Liver (tissue), 8 donors: ENCODE measurements at regions not wholly inside any gene's neighbourhood (a gene's known extent, or its start where the extent isn't known, plus 50 kb on each side); places are given as distances from the start of the nearest gene placed in this dataset.

Source experiments
- DNase-seq: peaks from one replicate; pipeline ENCODE4 v3.0.0-alpha.2; 2017; ENCODE audit warnings: low spot score
- H3K27ac ChIP-seq, 2 donors: one replicate each; pipeline ENCODE4 v1.7.0; 2013; ENCODE audit warnings: inconsistent platforms in 2 of 2, low read length in 2 of 2, control low read depth in 1 of 2, low read depth in 1 of 2, mild to moderate bottlenecking in 1 of 2
- H3K27me3 ChIP-seq, 4 donors: one replicate each; pipeline versions ENCODE4 v1.6.1 to v1.7.0; 2013; ENCODE audit warnings: low read length in 3 of 4, inconsistent platforms in 1 of 4, mild to moderate bottlenecking in 1 of 4, moderate library complexity in 1 of 4; ENCODE audit not compliant: control insufficient read depth in 4 of 4, insufficient read depth in 4 of 4
- H3K36me3 ChIP-seq, 4 donors: one replicate each; pipeline versions ENCODE4 v1.6.1 to v1.7.0; 2013; ENCODE audit warnings: low read length in 3 of 4, mild to moderate bottlenecking in 3 of 4, low read depth in 1 of 4, moderate library complexity in 1 of 4; ENCODE audit not compliant: control insufficient read depth in 4 of 4, insufficient read depth in 3 of 4
- H3K4me1 ChIP-seq, 4 donors: one replicate each; pipeline versions ENCODE4 v1.6.1 to v1.7.0; 2013; ENCODE audit warnings: low read length in 3 of 4, mild to moderate bottlenecking in 3 of 4, moderate library complexity in 1 of 4; ENCODE audit not compliant: control insufficient read depth in 4 of 4, insufficient read depth in 4 of 4
- H3K4me3 ChIP-seq, 3 donors: one replicate each; pipeline versions ENCODE4 v1.6.1 to v1.7.0; 2013; ENCODE audit warnings: low read length in 3 of 3, control low read depth in 1 of 3, low read depth in 1 of 3, mild to moderate bottlenecking in 1 of 3
- H3K9ac ChIP-seq, 2 donors: one replicate each; pipeline ENCODE4 v1.7.0; 2013; ENCODE audit warnings: low read length in 2 of 2, mild to moderate bottlenecking in 2 of 2, moderate library complexity in 2 of 2, control low read depth in 1 of 2, low read depth in 1 of 2
- H3K9me3 ChIP-seq, 4 donors: one replicate each; pipeline versions ENCODE4 v1.6.1 to v1.7.0; 2013; ENCODE audit warnings: low read length in 3 of 4; ENCODE audit not compliant: control insufficient read depth in 4 of 4
- ATF3 ChIP-seq: IDR thresholded peaks from 2 replicates; pipeline ENCODE4 v1.6.1; 2016; ENCODE audit warnings: antibody characterized with exemption
- CTCF ChIP-seq: fragments of 150-350 bp; IDR thresholded peaks from 2 replicates; pipeline ENCODE4 v1.5.1; 2017; ENCODE audit warnings: improper control_type of control experiment, low read depth, low read length; ENCODE audit not compliant: missing input control
- EGR1 ChIP-seq, 2 donors: IDR thresholded peaks; 2 replicates each; pipeline ENCODE4 v1.6.1; 2016 to 2018; ENCODE audit warnings: antibody characterized with exemption in 2 of 2, low read depth in 2 of 2
- FOXA1 ChIP-seq: IDR thresholded peaks from 2 replicates; pipeline ENCODE4 v1.6.1; 2016; ENCODE audit warnings: antibody characterized with exemption
- FOXA2 ChIP-seq: IDR thresholded peaks from 2 replicates; pipeline ENCODE4 v1.6.1; 2016; ENCODE audit warnings: antibody characterized with exemption
- GABPA ChIP-seq, 2 donors: IDR thresholded peaks in 1 of 2; conservative IDR thresholded peaks in 1 of 2; 2 replicates each; pipeline ENCODE4 v1.6.1; 2016; ENCODE audit warnings: antibody characterized with exemption in 2 of 2, mild to moderate bottlenecking in 1 of 2, moderate library complexity in 1 of 2
- HNF4A ChIP-seq, 2 donors: conservative IDR thresholded peaks; 2 replicates each; pipeline ENCODE4 v1.6.1; 2016; ENCODE audit warnings: antibody characterized with exemption in 2 of 2, mild to moderate bottlenecking in 2 of 2
- HNF4G ChIP-seq: IDR thresholded peaks from 2 replicates; pipeline ENCODE4 v1.6.1; 2016; ENCODE audit warnings: antibody characterized with exemption
- JUND ChIP-seq, 2 donors: IDR thresholded peaks; 2 replicates each; pipeline ENCODE4 v1.6.1; 2016; ENCODE audit warnings: antibody characterized with exemption in 2 of 2
- MAX ChIP-seq: IDR thresholded peaks from 2 replicates; pipeline ENCODE4 v1.6.1; 2016; ENCODE audit warnings: antibody characterized with exemption
- RAD21 ChIP-seq, 2 donors: IDR thresholded peaks; 2 replicates each; pipeline ENCODE4 v1.6.1; 2016; ENCODE audit warnings: antibody characterized with exemption in 2 of 2, mild to moderate bottlenecking in 2 of 2
- REST ChIP-seq: IDR thresholded peaks from 2 replicates; pipeline ENCODE4 v1.6.1; 2016; ENCODE audit warnings: antibody characterized with exemption, mild to moderate bottlenecking
- RXRA ChIP-seq, 2 donors: IDR thresholded peaks; 2 replicates each; pipeline ENCODE4 v1.6.1; 2017 to 2018; ENCODE audit warnings: antibody characterized with exemption in 2 of 2, mild to moderate bottlenecking in 1 of 2
- SP1 ChIP-seq: IDR thresholded peaks from 2 replicates; pipeline ENCODE4 v1.6.1; 2018; ENCODE audit warnings: antibody characterized with exemption, mild to moderate bottlenecking
- TAF1 ChIP-seq: conservative IDR thresholded peaks from 2 replicates; pipeline ENCODE4 v1.6.1; 2016; ENCODE audit warnings: antibody characterized with exemption, mild to moderate bottlenecking
- YY1 ChIP-seq: IDR thresholded peaks from 2 replicates; pipeline ENCODE4 v1.6.1; 2016; ENCODE audit warnings: antibody characterized with exemption, mild to moderate bottlenecking
- ZBTB33 ChIP-seq: IDR thresholded peaks from 2 replicates; pipeline ENCODE4 v1.6.1; 2016; ENCODE audit warnings: antibody characterized with exemption
- WGBS: extraction: QIAGEN DNeasy Blood & Tissue Kit; methylation state at CpG from one replicate; pipeline ENCODE4 v1.1.7; 2013; 5-methylcytosine and 5-hydroxymethylcytosine counted together
- donor health status: healthy.
- donor health status: healthy.
- donor health status: healthy.
- donor health status: healthy.
- donor health status: healthy.

GRCh38 chr10:65235846-65236245, 1690.0 kb upstream of the LRRTM3 start:
- no peaks in the 10 kb centered on the region for H3K9me3 ChIP-seq

GRCh38 chr10:65265451-65265954, 1660.3 kb upstream of the LRRTM3 start:
- Histone ChIP-seq H3K4me1 (no peaks in the 10 kb centered on the region), H3K9ac (no peak overlapping the region), H3K27ac (no peak overlapping the region), H3K36me3 (no peaks in the 10 kb centered on the region), H3K4me3 (no peak overlapping the region), H3K9me3 (peaks cover 0 to 3% (median 0%) of the 10 kb centered on the region in 4 donors), H3K27me3 (no peaks in the 10 kb centered on the region)
- no peak for DNase-seq
- 80% methylated on average over 2 of the region's 2 CpGs for WGBS
- TF ChIP-seq FOXA2: no peak
- TF ChIP-seq REST: no peak
- no peak for TF ChIP-seq TAF1
- no peak for TF ChIP-seq YY1
- no peak for TF ChIP-seq ZBTB33
- no peak for TF ChIP-seq RXRA (IDR thresholded peaks at IDR 0.05)
- TF ChIP-seq SP1: no peak
- no peak for TF ChIP-seq EGR1 (IDR thresholded peaks at IDR 0.05; ENCODE audit: low read depth in 2 of 2)
- no peak for TF ChIP-seq FOXA1
- TF ChIP-seq ATF3: no peak
- no peak for TF ChIP-seq RAD21 (IDR thresholded peaks at IDR 0.05)
- TF ChIP-seq HNF4G: no peak
- no peak for TF ChIP-seq GABPA (IDR thresholded peaks at IDR 0.05 in 1 of 2, conservative IDR thresholded peaks at IDR 0.05 in 1 of 2)
- TF ChIP-seq CTCF: no peak
- no peak for TF ChIP-seq MAX

More at GRCh38 chr10:65235846-65236245, 1690.0 kb upstream of the LRRTM3 start:
- H3K9ac ChIP-seq: no peak overlapping the region
- no peaks in the 10 kb centered on the region for H3K4me1 ChIP-seq
- H3K4me3 ChIP-seq: no peak overlapping the region
- H3K36me3 ChIP-seq: no peaks in the 10 kb centered on the region
- H3K27ac ChIP-seq: no peak overlapping the region
- no peak for TF ChIP-seq TAF1
- no peak for TF ChIP-seq YY1
- TF ChIP-seq FOXA2: no peak
- no peak for TF ChIP-seq FOXA1
- no peak for TF ChIP-seq REST
- no peak for TF ChIP-seq HNF4A (conservative IDR thresholded peaks at IDR 0.05)
- TF ChIP-seq GABPA (IDR thresholded peaks at IDR 0.05 in 1 of 2, conservative IDR thresholded peaks at IDR 0.05 in 1 of 2): no peak
- TF ChIP-seq RXRA (IDR thresholded peaks at IDR 0.05): no peak
- TF ChIP-seq JUND (IDR thresholded peaks at IDR 0.05): no peak
- TF ChIP-seq HNF4G: no peak
- DNase-seq: no peak
- WGBS: 66% methylated on average over 2 of the region's 2 CpGs
- H3K27me3 ChIP-seq: peaks cover 0 to 2% (median 0%) of the 10 kb centered on the region in 4 donors
